Kidney epithelial cell (primary cell): ENCODE measurements at regions not wholly inside any gene's neighbourhood (a gene's known extent, or its start where the extent isn't known, plus 50 kb on each side); places are given as distances from the start of the nearest gene placed in this dataset.

Experiments used
- DNase-seq: peaks from one replicate; pipeline ENCODE4 v3.0.0-alpha.2; 2010; ENCODE audit warnings: low read depth
- H3K27me3 ChIP-seq: 2 replicates; pipeline ENCODE4 v1.6.0; 2011; ENCODE audit warnings: low read length; ENCODE audit not compliant: control insufficient read depth, insufficient read depth
- H3K36me3 ChIP-seq: 2 replicates; pipeline ENCODE4 v1.5.1; 2011; ENCODE audit warnings: low read length; ENCODE audit not compliant: control insufficient read depth, insufficient read depth
- H3K4me3 ChIP-seq: 2 replicates; pipeline ENCODE4 v1.5.1; 2011; ENCODE audit warnings: low read depth, mild to moderate bottlenecking, control low read depth, low read length
- CTCF ChIP-seq: IDR thresholded peaks from 2 replicates; pipeline ENCODE4 v1.5.1; 2011; ENCODE audit warnings: mild to moderate bottlenecking, moderate library complexity, low read length, control low read depth, inconsistent platforms; ENCODE audit not compliant: insufficient read depth, poor library complexity, severe bottlenecking

DNA sequence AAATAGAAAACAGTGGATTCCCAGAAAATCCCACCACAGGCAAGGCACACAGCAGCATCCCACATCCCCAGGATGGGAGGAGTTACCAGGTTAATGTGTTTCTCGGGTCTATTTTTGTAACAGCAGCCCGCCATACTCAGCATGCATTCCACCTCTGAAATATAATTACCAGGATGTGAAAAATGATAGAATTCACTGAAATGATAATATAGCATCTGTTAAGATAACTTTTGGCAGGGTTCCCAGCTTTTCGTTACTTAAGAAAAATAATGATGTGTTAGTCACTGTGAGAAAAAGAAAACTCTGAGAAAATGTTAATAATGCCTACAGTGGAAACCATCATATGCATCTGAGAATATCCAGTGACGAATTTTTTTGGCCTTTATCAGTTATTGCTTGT lies 87.1 kb downstream of the VCX2 start:
- TF ChIP-seq CTCF: no peak
- Histone ChIP-seq H3K27me3 (no peaks in the 10 kb centered on the region), H3K36me3 (no peaks in the 10 kb centered on the region), H3K4me3 (no peak overlapping the region)
- DNase-seq: no peak

- no peak overlapping the region for H3K4me3 ChIP-seq
- no peak for DNase-seq
- H3K27me3 ChIP-seq: no peaks in the 10 kb centered on the region
- TF ChIP-seq CTCF: no peak
- no peaks in the 10 kb centered on the region for H3K36me3 ChIP-seq
Observed at GRCh38 chrX:8083286-8083685, 87.8 kb downstream of the VCX2 start.

DNA sequence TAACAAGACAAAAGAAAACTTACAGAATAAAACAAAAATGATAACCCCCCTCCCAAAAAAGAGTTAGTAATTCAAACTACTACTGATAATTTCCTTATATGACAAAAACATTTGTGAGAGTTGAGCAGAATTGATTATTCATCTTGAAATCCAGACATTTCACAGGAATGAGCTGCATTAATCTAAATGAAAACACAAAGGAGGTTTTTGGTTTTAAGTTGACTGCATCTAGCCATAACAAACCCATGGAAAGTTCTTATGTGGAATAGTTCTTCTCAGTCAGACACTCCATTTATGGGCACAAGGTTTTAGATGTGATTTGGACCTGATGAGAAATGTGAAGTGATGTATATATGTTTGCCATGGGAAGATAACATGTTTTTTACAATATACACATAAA lies 95.4 kb downstream of the VCX2 start:
- Histone ChIP-seq H3K27me3 (no peaks in the 10 kb centered on the region), H3K4me3 (no peak overlapping the region), H3K36me3 (no peaks in the 10 kb centered on the region)
- DNase-seq: no peak
- TF ChIP-seq CTCF: no peak

GRCh38 chrX:8067754-8068462 lies 103.2 kb downstream of the VCX2 start:
- no peak for DNase-seq
- Histone ChIP-seq H3K36me3 (no peaks in the 10 kb centered on the region), H3K4me3 (no peak overlapping the region), H3K27me3 (no peaks in the 10 kb centered on the region)
- TF ChIP-seq CTCF: no peak

- DNase-seq: no peak
- H3K27me3 ChIP-seq: no peaks in the 10 kb centered on the region
- TF ChIP-seq CTCF: no peak
- H3K36me3 ChIP-seq: no peaks in the 10 kb centered on the region
- H3K4me3 ChIP-seq: no peak overlapping the region
Observed at GRCh38 chrX:8052909-8053308, 118.2 kb downstream of the VCX2 start.

- TF ChIP-seq CTCF: no peak
- DNase-seq: no peak
- H3K36me3 ChIP-seq: no peaks in the 10 kb centered on the region
- no peaks in the 10 kb centered on the region for H3K27me3 ChIP-seq
- no peak overlapping the region for H3K4me3 ChIP-seq
Observed at GRCh38 chrX:8049827-8050226, 121.2 kb downstream of the VCX2 start.
